ENCODE measurements at regions not wholly inside any gene's neighbourhood (a gene's known extent, or its start where the extent isn't known, plus 50 kb on each side); places are given as distances from the start of the nearest gene placed in this dataset.
"Not testable (repeated sequence)": the region's sequence is repeated elsewhere in the genome, so short reads cannot be mapped to it uniquely, and the experiment has no call there.

GRCh38 chr4:85209161-85209560 is 242.7 kb upstream of the WDFY3 start:
- WGBS (ENCODE audit: extremely low coverage, insufficient coverage, insufficient read length), result no CpG with 5 or more reads among the region's 1 CpG
- no peaks in the 10 kb centered on the region for H3K27me3 ChIP-seq (ENCODE audit: insufficient read depth, low read length)
- H3K23ac ChIP-seq (ENCODE audit: low read length), result no peak overlapping the region
- no peaks in the 10 kb centered on the region for H3K36me3 ChIP-seq (ENCODE audit: control insufficient read depth in 1 of 2, insufficient read depth in 2 of 2, low read length in 2 of 2)
- no peak overlapping the region for H3K14ac ChIP-seq (ENCODE audit: low read length)
- no peak overlapping the region for H2AK5ac ChIP-seq (ENCODE audit: low read length)
- no peak overlapping the region for H3K27ac ChIP-seq (ENCODE audit: low read depth, low read length)
- H4K8ac ChIP-seq (ENCODE audit: low read depth, low read length), result no peak overlapping the region
- no peak overlapping the region for H3K4me2 ChIP-seq (ENCODE audit: low read length)
- H2BK12ac ChIP-seq (ENCODE audit: low read length), result no peak overlapping the region
- H3K4ac ChIP-seq (ENCODE audit: low read depth, low read length), result no peak overlapping the region
- no peaks in the 10 kb centered on the region for H3K9me3 ChIP-seq (ENCODE audit: insufficient read depth, low read depth, low read length)
- H2AFZ ChIP-seq (ENCODE audit: insufficient read depth, low read length, poor library complexity), result no peak overlapping the region
- H3K79me2 ChIP-seq (ENCODE audit: control insufficient read depth, insufficient read depth, low read length, poor library complexity), result no peaks in the 10 kb centered on the region
- H3K9ac ChIP-seq (ENCODE audit: low read length), result no peak overlapping the region
- DNase-seq, result peak in 1 of 2 donors; percentile 3
- no peak overlapping the region for H3K18ac ChIP-seq (ENCODE audit: low read length)
- H2BK120ac ChIP-seq (ENCODE audit: insufficient read depth, low read length, poor library complexity), result no peak overlapping the region
- H4K12ac ChIP-seq (ENCODE audit: low read depth, low read length), result no peak overlapping the region
- no peak overlapping the region for H2BK5ac ChIP-seq (ENCODE audit: low read depth, low read length, poor library complexity)
- H4K91ac ChIP-seq (ENCODE audit: low read depth, low read length), result no peak overlapping the region
- H3K4me1 ChIP-seq (ENCODE audit: control insufficient read depth in 1 of 2, insufficient read depth in 2 of 2, low read length in 2 of 2), result no peaks in the 10 kb centered on the region
- H3K4me3 ChIP-seq (ENCODE audit: low read depth, low read length), result no peak overlapping the region
- no peaks in the 10 kb centered on the region for H3K79me1 ChIP-seq (ENCODE audit: low read length)

GRCh38 chr4:85210353-85210752 is 243.9 kb upstream of the WDFY3 start:
- Histone ChIP-seq H3K27ac (ENCODE audit: low read depth, low read length) (no peak overlapping the region), H2BK120ac (ENCODE audit: insufficient read depth, low read length, poor library complexity) (no peak overlapping the region), H3K4me1 (ENCODE audit: control insufficient read depth in 1 of 2, insufficient read depth in 2 of 2, low read length in 2 of 2) (no peaks in the 10 kb centered on the region), H3K23ac (ENCODE audit: low read length) (no peak overlapping the region), H3K4me3 (ENCODE audit: low read depth, low read length) (no peak overlapping the region), H3K36me3 (ENCODE audit: control insufficient read depth in 1 of 2, insufficient read depth in 2 of 2, low read length in 2 of 2) (no peaks in the 10 kb centered on the region), H3K79me1 (ENCODE audit: low read length) (no peaks in the 10 kb centered on the region), H3K9ac (ENCODE audit: low read length) (no peak overlapping the region), H3K14ac (ENCODE audit: low read length) (no peak overlapping the region), H3K18ac (ENCODE audit: low read length) (no peak overlapping the region), H2AK5ac (ENCODE audit: low read length) (no peak overlapping the region), H3K9me3 (ENCODE audit: insufficient read depth, low read depth, low read length) (no peaks in the 10 kb centered on the region), H4K91ac (ENCODE audit: low read depth, low read length) (no peak overlapping the region), H4K8ac (ENCODE audit: low read depth, low read length) (no peak overlapping the region), H3K27me3 (ENCODE audit: insufficient read depth, low read length) (no peaks in the 10 kb centered on the region), H2AFZ (ENCODE audit: insufficient read depth, low read length, poor library complexity) (no peak overlapping the region), H4K12ac (ENCODE audit: low read depth, low read length) (no peak overlapping the region), H3K4me2 (ENCODE audit: low read length) (no peak overlapping the region), H3K79me2 (ENCODE audit: control insufficient read depth, insufficient read depth, low read length, poor library complexity) (no peaks in the 10 kb centered on the region), H3K4ac (ENCODE audit: low read depth, low read length) (no peak overlapping the region), H2BK12ac (ENCODE audit: low read length) (no peak overlapping the region), H2BK5ac (ENCODE audit: low read depth, low read length, poor library complexity) (no peak overlapping the region)
- no CpG with 5 or more reads among the region's 3 CpGs for WGBS (ENCODE audit: extremely low coverage, insufficient coverage, insufficient read length)
- peak in 1 of 2 donors; percentile 64 for DNase-seq

- not testable (repeated sequence) for H4K8ac ChIP-seq (ENCODE audit: low read depth, low read length); H3K27ac ChIP-seq (ENCODE audit: low read depth, low read length); H3K4me3 ChIP-seq (ENCODE audit: low read depth, low read length); H3K79me1 ChIP-seq (ENCODE audit: low read length); H3K18ac ChIP-seq (ENCODE audit: low read length); H2AK5ac ChIP-seq (ENCODE audit: low read length); H3K27me3 ChIP-seq (ENCODE audit: insufficient read depth, low read length); H3K9ac ChIP-seq (ENCODE audit: low read length); H3K9me3 ChIP-seq (ENCODE audit: insufficient read depth, low read depth, low read length); H2BK120ac ChIP-seq (ENCODE audit: insufficient read depth, low read length, poor library complexity); H3K4me2 ChIP-seq (ENCODE audit: low read length); H3K79me2 ChIP-seq (ENCODE audit: control insufficient read depth, insufficient read depth, low read length, poor library complexity); H2BK5ac ChIP-seq (ENCODE audit: low read depth, low read length, poor library complexity); H3K4ac ChIP-seq (ENCODE audit: low read depth, low read length); DNase-seq; H3K23ac ChIP-seq (ENCODE audit: low read length); H3K4me1 ChIP-seq (ENCODE audit: control insufficient read depth in 1 of 2, insufficient read depth in 2 of 2, low read length in 2 of 2); H3K14ac ChIP-seq (ENCODE audit: low read length); H2AFZ ChIP-seq (ENCODE audit: insufficient read depth, low read length, poor library complexity); H4K12ac ChIP-seq (ENCODE audit: low read depth, low read length); H3K36me3 ChIP-seq (ENCODE audit: control insufficient read depth in 1 of 2, insufficient read depth in 2 of 2, low read length in 2 of 2); H4K91ac ChIP-seq (ENCODE audit: low read depth, low read length); H2BK12ac ChIP-seq (ENCODE audit: low read length)
- no CpG with 5 or more reads among the region's 7 CpGs for WGBS (ENCODE audit: extremely low coverage, insufficient coverage, insufficient read length)
These were observed 250.1 kb upstream of the WDFY3 start for GRCh38 chr4:85216571-85216970.

- H3K79me1 ChIP-seq (ENCODE audit: low read length), result no peaks in the 10 kb centered on the region
- H4K91ac ChIP-seq (ENCODE audit: low read depth, low read length), result no peak overlapping the region
- no peak overlapping the region for H3K9ac ChIP-seq (ENCODE audit: low read length)
- no peak overlapping the region for H3K14ac ChIP-seq (ENCODE audit: low read length)
- no peak overlapping the region for H4K8ac ChIP-seq (ENCODE audit: low read depth, low read length)
- no CpG with 5 or more reads among the region's 1 CpG for WGBS (ENCODE audit: extremely low coverage, insufficient coverage, insufficient read length)
- H3K9me3 ChIP-seq (ENCODE audit: insufficient read depth, low read depth, low read length), result peaks cover 3% of the 10 kb centered on the region
- no peak overlapping the region for H3K23ac ChIP-seq (ENCODE audit: low read length)
- no peak for DNase-seq
- no peaks in the 10 kb centered on the region for H3K36me3 ChIP-seq (ENCODE audit: control insufficient read depth in 1 of 2, insufficient read depth in 2 of 2, low read length in 2 of 2)
- no peak overlapping the region for H3K4me2 ChIP-seq (ENCODE audit: low read length)
- no peaks in the 10 kb centered on the region for H3K4me1 ChIP-seq (ENCODE audit: control insufficient read depth in 1 of 2, insufficient read depth in 2 of 2, low read length in 2 of 2)
- no peaks in the 10 kb centered on the region for H3K79me2 ChIP-seq (ENCODE audit: control insufficient read depth, insufficient read depth, low read length, poor library complexity)
- H3K18ac ChIP-seq (ENCODE audit: low read length), result no peak overlapping the region
- H3K4ac ChIP-seq (ENCODE audit: low read depth, low read length), result no peak overlapping the region
- no peak overlapping the region for H2BK120ac ChIP-seq (ENCODE audit: insufficient read depth, low read length, poor library complexity)
- H3K4me3 ChIP-seq (ENCODE audit: low read depth, low read length), result no peak overlapping the region
- H2BK12ac ChIP-seq (ENCODE audit: low read length), result no peak overlapping the region
- no peak overlapping the region for H2AK5ac ChIP-seq (ENCODE audit: low read length)
- no peak overlapping the region for H3K27ac ChIP-seq (ENCODE audit: low read depth, low read length)
- no peaks in the 10 kb centered on the region for H3K27me3 ChIP-seq (ENCODE audit: insufficient read depth, low read length)
- no peak overlapping the region for H4K12ac ChIP-seq (ENCODE audit: low read depth, low read length)
- no peak overlapping the region for H2BK5ac ChIP-seq (ENCODE audit: low read depth, low read length, poor library complexity)
- no peak overlapping the region for H2AFZ ChIP-seq (ENCODE audit: insufficient read depth, low read length, poor library complexity)
These were observed 252.3 kb upstream of the WDFY3 start for GRCh38 chr4:85218756-85219155.

Data from trophoblast cell (in vitro differentiated cells and primary cell).